ENCODE measurements at regions not wholly inside any gene's neighbourhood (a gene's known extent, or its start where the extent isn't known, plus 50 kb on each side); places are given as distances from the start of the nearest gene placed in this dataset.
"Not testable (repeated sequence)": the region's sequence is repeated elsewhere in the genome, so short reads cannot be mapped to it uniquely, and the experiment has no call there.

GRCh38 chr4:137881641-137882040 is 349.3 kb upstream of the PCDH18 start:
- DNase-seq (no peak), ATAC-seq (ENCODE audit: insufficient read depth, low read depth) (no peak)
- H3K9ac ChIP-seq (ENCODE audit: low read depth, low read length): no peak overlapping the region
- no peaks in the 10 kb centered on the region for H4K20me1 ChIP-seq (ENCODE audit: insufficient read depth, low read length)
- H3K4me1 ChIP-seq (ENCODE audit: insufficient read depth, low read length): no peaks in the 10 kb centered on the region
- H3K36me3 ChIP-seq (ENCODE audit: insufficient read depth, low read length): no peaks in the 10 kb centered on the region
- peaks cover 3% of the 10 kb centered on the region for H3K9me3 ChIP-seq (ENCODE audit: insufficient read depth, low read length, severe bottlenecking)
- H3K27ac ChIP-seq (ENCODE audit: low read length): no peak overlapping the region
- TF ChIP-seq EZH2 (IDR thresholded peaks at IDR 0.05; ENCODE audit: borderline replicate concordance, low read depth, low read length, severe bottlenecking) (no peak), CTCF (IDR thresholded peaks at IDR 0.05; ENCODE audit: borderline replicate concordance, extremely low read depth, low read length, poor library complexity, severe bottlenecking) (no peak)
- H3K4me2 ChIP-seq (ENCODE audit: insufficient read depth, low read length): no peak overlapping the region
- no peak overlapping the region for H3K4me3 ChIP-seq (ENCODE audit: low read depth in 1 of 2, low read length in 2 of 2)
- H2AFZ ChIP-seq (ENCODE audit: low read depth, low read length): no peak overlapping the region
- no peaks in the 10 kb centered on the region for H3K79me2 ChIP-seq (ENCODE audit: insufficient read depth, low read length)
- no peaks in the 10 kb centered on the region for H3K27me3 ChIP-seq (ENCODE audit: insufficient read depth, low read length, poor library complexity)

GRCh38 chr4:137868067-137868466 is 335.8 kb upstream of the PCDH18 start:
- not testable (repeated sequence) for ATAC-seq (ENCODE audit: insufficient read depth, low read depth); H3K27ac ChIP-seq (ENCODE audit: low read length); H3K4me1 ChIP-seq (ENCODE audit: insufficient read depth, low read length); H3K36me3 ChIP-seq (ENCODE audit: insufficient read depth, low read length); H3K79me2 ChIP-seq (ENCODE audit: insufficient read depth, low read length); H3K27me3 ChIP-seq (ENCODE audit: insufficient read depth, low read length, poor library complexity); DNase-seq; H3K9ac ChIP-seq (ENCODE audit: low read depth, low read length); H3K4me2 ChIP-seq (ENCODE audit: insufficient read depth, low read length); H2AFZ ChIP-seq (ENCODE audit: low read depth, low read length); H3K9me3 ChIP-seq (ENCODE audit: insufficient read depth, low read length, severe bottlenecking); H4K20me1 ChIP-seq (ENCODE audit: insufficient read depth, low read length); H3K4me3 ChIP-seq (ENCODE audit: low read depth in 1 of 2, low read length in 2 of 2)

GRCh38 chr4:137866671-137867070 is 334.4 kb upstream of the PCDH18 start:
- H3K9me3 ChIP-seq (ENCODE audit: insufficient read depth, low read length, severe bottlenecking): no peaks in the 10 kb centered on the region
- no peak overlapping the region for H2AFZ ChIP-seq (ENCODE audit: low read depth, low read length)
- no peaks in the 10 kb centered on the region for H3K4me1 ChIP-seq (ENCODE audit: insufficient read depth, low read length)
- no peaks in the 10 kb centered on the region for H3K79me2 ChIP-seq (ENCODE audit: insufficient read depth, low read length)
- H3K4me3 ChIP-seq (ENCODE audit: low read depth in 1 of 2, low read length in 2 of 2): no peak overlapping the region
- ATAC-seq (ENCODE audit: insufficient read depth, low read depth) (no peak), DNase-seq (no peak)
- H3K27me3 ChIP-seq (ENCODE audit: insufficient read depth, low read length, poor library complexity): no peaks in the 10 kb centered on the region
- H3K36me3 ChIP-seq (ENCODE audit: insufficient read depth, low read length): no peaks in the 10 kb centered on the region
- H3K4me2 ChIP-seq (ENCODE audit: insufficient read depth, low read length): no peak overlapping the region
- no peak overlapping the region for H3K9ac ChIP-seq (ENCODE audit: low read depth, low read length)
- no peaks in the 10 kb centered on the region for H4K20me1 ChIP-seq (ENCODE audit: insufficient read depth, low read length)
- no peak overlapping the region for H3K27ac ChIP-seq (ENCODE audit: low read length)
- TF ChIP-seq CTCF (IDR thresholded peaks at IDR 0.05; ENCODE audit: borderline replicate concordance, extremely low read depth, low read length, poor library complexity, severe bottlenecking) (no peak), EZH2 (IDR thresholded peaks at IDR 0.05; ENCODE audit: borderline replicate concordance, low read depth, low read length, severe bottlenecking) (no peak)

GRCh38 chr4:137861682-137862081 is 329.4 kb upstream of the PCDH18 start:
- ATAC-seq (ENCODE audit: insufficient read depth, low read depth) (no peak), DNase-seq (no peak)
- Histone ChIP-seq H3K27me3 (ENCODE audit: insufficient read depth, low read length, poor library complexity) (no peaks in the 10 kb centered on the region), H3K9me3 (ENCODE audit: insufficient read depth, low read length, severe bottlenecking) (no peaks in the 10 kb centered on the region), H3K27ac (ENCODE audit: low read length) (no peak overlapping the region), H3K4me3 (ENCODE audit: low read depth in 1 of 2, low read length in 2 of 2) (no peak overlapping the region), H4K20me1 (ENCODE audit: insufficient read depth, low read length) (no peaks in the 10 kb centered on the region), H3K36me3 (ENCODE audit: insufficient read depth, low read length) (no peaks in the 10 kb centered on the region), H3K9ac (ENCODE audit: low read depth, low read length) (no peak overlapping the region), H3K79me2 (ENCODE audit: insufficient read depth, low read length) (no peaks in the 10 kb centered on the region), H2AFZ (ENCODE audit: low read depth, low read length) (no peak overlapping the region), H3K4me2 (ENCODE audit: insufficient read depth, low read length) (no peak overlapping the region), H3K4me1 (ENCODE audit: insufficient read depth, low read length) (no peaks in the 10 kb centered on the region)
- TF ChIP-seq EZH2 (IDR thresholded peaks at IDR 0.05; ENCODE audit: borderline replicate concordance, low read depth, low read length, severe bottlenecking) (no peak), CTCF (IDR thresholded peaks at IDR 0.05; ENCODE audit: borderline replicate concordance, extremely low read depth, low read length, poor library complexity, severe bottlenecking) (peak; percentile 37)
